ENCODE measurements at regions not wholly inside any gene's neighbourhood (a gene's known extent, or its start where the extent isn't known, plus 50 kb on each side); places are given as distances from the start of the nearest gene placed in this dataset.

DNA sequence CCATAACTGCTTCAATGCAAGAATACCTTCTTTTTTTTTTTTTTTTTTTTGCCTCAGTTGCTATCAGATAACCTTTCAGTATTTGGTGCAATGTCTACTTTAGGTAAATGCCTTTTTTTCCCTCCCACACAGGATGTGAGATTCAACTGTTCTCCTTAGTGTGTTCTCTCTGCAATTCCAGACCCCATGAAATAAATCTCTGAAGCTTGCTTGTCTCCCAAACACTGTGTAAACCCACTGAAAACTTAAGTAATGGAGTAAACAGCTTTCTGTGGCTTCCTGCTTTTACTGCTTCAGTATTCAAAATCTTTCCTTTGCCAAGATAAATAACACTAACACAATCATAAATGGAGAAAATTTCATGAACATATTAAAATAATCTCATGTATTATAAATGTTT is 55.8 kb upstream of the CLEC14A start:
- Mint-ChIP-seq H3K4me3 (no peak overlapping the region), H3K27ac (no peak overlapping the region), H3K27me3 (no peaks in the 10 kb centered on the region), H3K4me1 (ENCODE audit: low read depth) (no peaks in the 10 kb centered on the region), H3K36me3 (ENCODE audit: low read depth) (no peaks in the 10 kb centered on the region), H3K9me3 (no peaks in the 10 kb centered on the region)
- no peaks in the 10 kb centered on the region for H3K36me3 ChIP-seq (ENCODE audit: insufficient read depth, low read length)
- ATAC-seq (ENCODE audit: poor library complexity): no peak
- H3K4me1 ChIP-seq (ENCODE audit: insufficient read depth, low read length): no peaks in the 10 kb centered on the region
- intact Hi-C loops (cut with DNase I, micrococcal nuclease): no loop called here
- no peak overlapping the region for H3K4me3 ChIP-seq (ENCODE audit: low read length)
- H3K9me3 ChIP-seq (ENCODE audit: control insufficient read depth in 1 of 2, insufficient read depth in 1 of 2, low read length in 2 of 2): no peaks in the 10 kb centered on the region
- no peak overlapping the region for H3K27ac ChIP-seq (ENCODE audit: low read depth in 1 of 2, low read length in 2 of 2)
- TF ChIP-seq, protein P1, sequence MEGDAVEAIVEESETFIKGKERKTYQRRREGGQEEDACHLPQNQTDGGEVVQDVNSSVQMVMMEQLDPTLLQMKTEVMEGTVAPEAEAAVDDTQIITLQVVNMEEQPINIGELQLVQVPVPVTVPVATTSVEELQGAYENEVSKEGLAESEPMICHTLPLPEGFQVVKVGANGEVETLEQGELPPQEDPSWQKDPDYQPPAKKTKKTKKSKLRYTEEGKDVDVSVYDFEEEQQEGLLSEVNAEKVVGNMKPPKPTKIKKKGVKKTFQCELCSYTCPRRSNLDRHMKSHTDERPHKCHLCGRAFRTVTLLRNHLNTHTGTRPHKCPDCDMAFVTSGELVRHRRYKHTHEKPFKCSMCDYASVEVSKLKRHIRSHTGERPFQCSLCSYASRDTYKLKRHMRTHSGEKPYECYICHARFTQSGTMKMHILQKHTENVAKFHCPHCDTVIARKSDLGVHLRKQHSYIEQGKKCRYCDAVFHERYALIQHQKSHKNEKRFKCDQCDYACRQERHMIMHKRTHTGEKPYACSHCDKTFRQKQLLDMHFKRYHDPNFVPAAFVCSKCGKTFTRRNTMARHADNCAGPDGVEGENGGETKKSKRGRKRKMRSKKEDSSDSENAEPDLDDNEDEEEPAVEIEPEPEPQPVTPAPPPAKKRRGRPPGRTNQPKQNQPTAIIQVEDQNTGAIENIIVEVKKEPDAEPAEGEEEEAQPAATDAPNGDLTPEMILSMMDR (IDR thresholded peaks at IDR 0.05): no peak
- CTCF ChIA-PET: no interaction called here
- POLR2A ChIA-PET: no interaction called here
- no peaks in the 10 kb centered on the region for H3K27me3 ChIP-seq (ENCODE audit: control insufficient read depth in 1 of 2, insufficient read depth in 2 of 2, low read length in 2 of 2)
- DNase-seq: no peak

DNA sequence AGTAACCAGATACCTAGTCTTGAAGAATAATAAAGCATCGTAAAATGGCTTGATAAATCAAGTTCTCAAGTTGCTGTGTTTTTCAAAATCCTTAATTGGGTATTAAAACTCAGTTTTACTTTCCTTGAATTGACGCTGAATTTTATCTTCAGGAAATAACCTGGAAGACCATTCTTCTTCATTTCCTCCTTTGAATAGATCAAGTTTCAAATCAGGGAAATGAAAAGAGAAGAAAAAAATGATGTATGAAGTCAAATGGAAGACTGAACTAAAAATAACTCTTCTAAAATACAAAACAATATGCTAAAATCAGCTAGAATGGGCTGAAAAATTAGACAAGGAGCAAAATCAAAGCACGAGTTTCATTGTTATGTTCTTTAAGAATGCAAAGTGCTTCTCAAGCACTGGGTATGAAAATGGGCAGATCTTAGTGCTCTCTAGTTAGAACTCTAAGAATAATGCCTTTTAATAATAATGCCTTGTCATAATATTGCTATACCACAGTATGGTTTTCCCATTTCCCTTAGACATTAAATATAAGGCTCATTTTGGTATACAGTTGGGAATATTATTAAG is 54.6 kb upstream of the CLEC14A start:
- ATAC-seq (ENCODE audit: poor library complexity): no peak
- Histone ChIP-seq H3K36me3 (ENCODE audit: insufficient read depth, low read length) (no peaks in the 10 kb centered on the region), H3K4me3 (ENCODE audit: low read length) (no peak overlapping the region), H3K27me3 (ENCODE audit: control insufficient read depth in 1 of 2, insufficient read depth in 2 of 2, low read length in 2 of 2) (no peaks in the 10 kb centered on the region), H3K4me1 (ENCODE audit: insufficient read depth, low read length) (no peaks in the 10 kb centered on the region), H3K9me3 (ENCODE audit: control insufficient read depth in 1 of 2, insufficient read depth in 1 of 2, low read length in 2 of 2) (no peaks in the 10 kb centered on the region), H3K27ac (ENCODE audit: low read depth in 1 of 2, low read length in 2 of 2) (no peak overlapping the region)
- POLR2A ChIA-PET: no interaction called here
- intact Hi-C loops (cut with DNase I, micrococcal nuclease): no loop called here
- no peaks in the 10 kb centered on the region for H3K9me3 Mint-ChIP-seq
- no peak overlapping the region for H3K27ac Mint-ChIP-seq
- no peak for DNase-seq
- CTCF ChIA-PET: no interaction called here
- no peaks in the 10 kb centered on the region for H3K4me1 Mint-ChIP-seq (ENCODE audit: low read depth)
- H3K36me3 Mint-ChIP-seq (ENCODE audit: low read depth): no peaks in the 10 kb centered on the region
- no peaks in the 10 kb centered on the region for H3K27me3 Mint-ChIP-seq
- no peak overlapping the region for H3K4me3 Mint-ChIP-seq
- TF ChIP-seq, protein P1 (IDR thresholded peaks at IDR 0.05): no peak

DNA sequence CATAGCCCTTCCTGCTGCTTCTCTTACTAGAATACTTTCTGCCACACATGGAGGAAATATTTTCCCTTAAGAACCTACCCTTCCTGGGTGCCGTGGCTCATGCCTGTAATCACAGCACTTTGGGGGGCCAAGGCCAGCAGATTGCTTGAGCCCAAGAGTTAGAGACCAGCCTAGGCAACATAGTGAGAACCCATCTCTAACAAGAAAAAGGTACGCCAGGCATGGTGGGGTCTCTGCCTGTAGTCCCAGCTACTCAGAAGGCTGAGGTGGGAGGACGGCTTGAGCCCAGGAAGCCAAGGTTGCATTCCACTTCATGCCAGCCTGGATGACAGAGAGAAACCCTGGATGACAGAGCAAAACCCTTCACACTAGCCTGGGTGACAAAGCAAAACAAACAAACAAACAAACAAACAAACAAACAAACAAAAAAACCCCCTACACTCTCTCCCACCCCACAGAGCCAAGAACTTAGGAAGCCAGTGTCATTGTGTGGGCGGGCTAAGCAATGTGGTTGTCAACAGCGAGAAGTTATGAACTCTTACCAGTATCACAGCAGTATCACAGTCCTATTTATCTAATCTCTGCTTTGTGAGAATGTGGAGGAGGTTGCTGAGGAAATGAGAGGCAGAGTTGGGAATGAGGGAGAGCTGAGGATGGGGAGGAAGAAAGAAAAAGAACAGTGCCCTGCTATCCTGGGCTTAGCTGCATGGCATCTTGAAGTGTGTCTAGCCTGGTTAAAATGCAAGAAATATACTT is 53.8 kb upstream of the CLEC14A start:
- DNase-seq (no peak), ATAC-seq (ENCODE audit: poor library complexity) (no peak)
- Histone ChIP-seq H3K4me3 (ENCODE audit: low read length) (no peak overlapping the region), H3K27ac (ENCODE audit: low read depth in 1 of 2, low read length in 2 of 2) (no peak overlapping the region), H3K27me3 (ENCODE audit: control insufficient read depth in 1 of 2, insufficient read depth in 2 of 2, low read length in 2 of 2) (no peaks in the 10 kb centered on the region), H3K9me3 (ENCODE audit: control insufficient read depth in 1 of 2, insufficient read depth in 1 of 2, low read length in 2 of 2) (no peaks in the 10 kb centered on the region), H3K4me1 (ENCODE audit: insufficient read depth, low read length) (no peaks in the 10 kb centered on the region), H3K36me3 (ENCODE audit: insufficient read depth, low read length) (no peaks in the 10 kb centered on the region)
- intact Hi-C loops (cut with DNase I, micrococcal nuclease): no loop called here
- Mint-ChIP-seq H3K27ac (no peak overlapping the region), H3K27me3 (no peaks in the 10 kb centered on the region), H3K36me3 (ENCODE audit: low read depth) (no peaks in the 10 kb centered on the region), H3K9me3 (no peaks in the 10 kb centered on the region), H3K4me1 (ENCODE audit: low read depth) (no peaks in the 10 kb centered on the region), H3K4me3 (no peak overlapping the region)
- ChIA-PET CTCF (no interaction called here), POLR2A (no interaction called here)
- TF ChIP-seq, protein P1 (IDR thresholded peaks at IDR 0.05): no peak
